ENCODE measurements at regions not wholly inside any gene's neighbourhood (a gene's known extent, or its start where the extent isn't known, plus 50 kb on each side); places are given as distances from the start of the nearest gene placed in this dataset.
"Not testable (repeated sequence)": the region's sequence is repeated elsewhere in the genome, so short reads cannot be mapped to it uniquely, and the experiment has no call there.

- TF ChIP-seq CTCF (IDR thresholded peaks at IDR 0.05) (no peak), POLR2A (IDR thresholded peaks at IDR 0.05) (no peak)
- Histone ChIP-seq H3K4me3 (no peak overlapping the region), H3K9me3 (no peaks in the 10 kb centered on the region), H3K27ac (no peak overlapping the region), H3K4me1 (no peaks in the 10 kb centered on the region), H3K36me3 (no peaks in the 10 kb centered on the region), H3K27me3 (no peaks in the 10 kb centered on the region)
- intact Hi-C loops (cut with DNase I; ENCODE audit: low total_unique reads): no loop called here
- DNase-seq: no peak
Observed at GRCh38 chr6:16018626-16019025, 110.3 kb upstream of the MYLIP start.

- H3K9me3 ChIP-seq; H3K36me3 ChIP-seq; H3K27ac ChIP-seq; H3K4me3 ChIP-seq; H3K4me1 ChIP-seq; intact Hi-C loops (cut with DNase I; ENCODE audit: low total_unique reads); DNase-seq; H3K27me3 ChIP-seq: not testable (repeated sequence)
Observed at GRCh38 chr6:16014325-16014724, 114.6 kb upstream of the MYLIP start.

GRCh38 chr6:16007146-16007545, 121.7 kb upstream of the MYLIP start:
- H3K27me3 ChIP-seq: no peaks in the 10 kb centered on the region
- intact Hi-C loops (cut with DNase I; ENCODE audit: low total_unique reads): no loop called here
- no peaks in the 10 kb centered on the region for H3K4me1 ChIP-seq
- no peak for DNase-seq
- H3K36me3 ChIP-seq: no peaks in the 10 kb centered on the region
- no peak overlapping the region for H3K27ac ChIP-seq
- TF ChIP-seq POLR2A (IDR thresholded peaks at IDR 0.05): no peak
- no peak for TF ChIP-seq CTCF (IDR thresholded peaks at IDR 0.05)
- no peaks in the 10 kb centered on the region for H3K9me3 ChIP-seq
- no peak overlapping the region for H3K4me3 ChIP-seq

- H3K36me3 ChIP-seq: no peaks in the 10 kb centered on the region
- no peak for TF ChIP-seq CTCF (IDR thresholded peaks at IDR 0.05)
- no peak for TF ChIP-seq POLR2A (IDR thresholded peaks at IDR 0.05)
Observed at GRCh38 chr6:16006681-16007080, 122.2 kb upstream of the MYLIP start.

GRCh38 chr6:16004934-16005679, 123.8 kb upstream of the MYLIP start:
- no peaks in the 10 kb centered on the region for H3K4me1 ChIP-seq
- no peak for DNase-seq
- TF ChIP-seq CTCF (IDR thresholded peaks at IDR 0.05): no peak
- intact Hi-C loops (cut with DNase I; ENCODE audit: low total_unique reads): no loop called here
- H3K27ac ChIP-seq: no peak overlapping the region
- no peaks in the 10 kb centered on the region for H3K27me3 ChIP-seq
- no peaks in the 10 kb centered on the region for H3K36me3 ChIP-seq
- H3K9me3 ChIP-seq: no peaks in the 10 kb centered on the region
- H3K4me3 ChIP-seq: no peak overlapping the region

More at GRCh38 chr6:16006681-16007080, 122.2 kb upstream of the MYLIP start:
- Histone ChIP-seq H3K27me3 (no peaks in the 10 kb centered on the region), H3K9me3 (no peaks in the 10 kb centered on the region), H3K4me3 (no peak overlapping the region), H3K27ac (no peak overlapping the region), H3K4me1 (no peaks in the 10 kb centered on the region)
- DNase-seq: no peak
- intact Hi-C loops (cut with DNase I; ENCODE audit: low total_unique reads): no loop called here

- no peaks in the 10 kb centered on the region for H3K27me3 ChIP-seq
- H3K9me3 ChIP-seq: no peaks in the 10 kb centered on the region
- H3K4me3 ChIP-seq: no peak overlapping the region
- no peak overlapping the region for H3K27ac ChIP-seq
- no peak for DNase-seq
- H3K4me1 ChIP-seq: no peaks in the 10 kb centered on the region
- TF ChIP-seq POLR2A (IDR thresholded peaks at IDR 0.05): no peak
- TF ChIP-seq CTCF (IDR thresholded peaks at IDR 0.05): no peak
- intact Hi-C loops (cut with DNase I; ENCODE audit: low total_unique reads): no loop called here
- no peaks in the 10 kb centered on the region for H3K36me3 ChIP-seq
Observed at GRCh38 chr6:16003197-16003491, 125.7 kb upstream of the MYLIP start.

Data from uterus (tissue), 3 donors.